HG03039 (cell line): ENCODE measurements at regions not wholly inside any gene's neighbourhood (a gene's known extent, or its start where the extent isn't known, plus 50 kb on each side); places are given as distances from the start of the nearest gene placed in this dataset.
"Not testable (repeated sequence)": the region's sequence is repeated elsewhere in the genome, so short reads cannot be mapped to it uniquely, and the experiment has no call there.

Source experiments
- ATAC-seq: cut with Tn5 transposase; IDR thresholded peaks from one replicate; pipeline ENCODE4 v1.9.1; 2021; ENCODE audit warnings: mild to moderate bottlenecking, moderate library complexity; ENCODE audit not compliant: unreplicated experiment

GRCh38 chr7:112592565-112593263 lies 111.9 kb downstream of the LSMEM1 start:
- not testable (repeated sequence) for ATAC-seq

GRCh38 chr7:112594397-112594796 lies 113.6 kb downstream of the LSMEM1 start:
- no peak for ATAC-seq

- ATAC-seq = no peak
Measured at GRCh38 chr7:112596260-112596659, 115.5 kb downstream of the LSMEM1 start.

GRCh38 chr7:112596981-112597380 lies 116.2 kb downstream of the LSMEM1 start:
- ATAC-seq = no peak

- ATAC-seq = no peak
Measured at GRCh38 chr7:112603673-112604072, 122.9 kb downstream of the LSMEM1 start.

- no peak for ATAC-seq
Measured at GRCh38 chr7:112610636-112611035, 129.8 kb downstream of the LSMEM1 start.

- no peak for ATAC-seq
Measured at GRCh38 chr7:112615701-112616100, 134.9 kb downstream of the LSMEM1 start.

GRCh38 chr7:112616295-112616694 lies 135.5 kb downstream of the LSMEM1 start:
- ATAC-seq = no peak

- ATAC-seq = no peak
Measured at GRCh38 chr7:112619343-112619742, 138.6 kb downstream of the LSMEM1 start.

GRCh38 chr7:112622159-112622715 lies 141.4 kb downstream of the LSMEM1 start:
- no peak for ATAC-seq

- no peak for ATAC-seq
Measured at GRCh38 chr7:112624416-112624815, 143.6 kb downstream of the LSMEM1 start.

GRCh38 chr7:112630565-112630964 lies 149.8 kb downstream of the LSMEM1 start:
- no peak for ATAC-seq

- no peak for ATAC-seq
Measured at GRCh38 chr7:112634107-112634506, 153.3 kb downstream of the LSMEM1 start.

- no peak for ATAC-seq
Measured at GRCh38 chr7:112635742-112636141, 154.5 kb downstream of the TMEM168 start.

- ATAC-seq = no peak
Measured at GRCh38 chr7:112638675-112639400, 151.4 kb downstream of the TMEM168 start.

GRCh38 chr7:112640685-112641084 lies 149.5 kb downstream of the TMEM168 start:
- no peak for ATAC-seq

GRCh38 chr7:112646783-112647182 lies 143.4 kb downstream of the TMEM168 start:
- ATAC-seq = no peak

GRCh38 chr7:112648781-112649180 lies 141.4 kb downstream of the TMEM168 start:
- no peak for ATAC-seq

GRCh38 chr7:112649560-112649959 lies 140.6 kb downstream of the TMEM168 start:
- no peak for ATAC-seq

GRCh38 chr7:112654322-112655216 lies 135.6 kb downstream of the TMEM168 start:
- no peak for ATAC-seq

GRCh38 chr7:112665709-112666108 lies 124.5 kb downstream of the TMEM168 start:
- no peak for ATAC-seq
